Esophagus squamous epithelium (tissue), 4 donors: ENCODE measurements at regions not wholly inside any gene's neighbourhood (a gene's known extent, or its start where the extent isn't known, plus 50 kb on each side); places are given as distances from the start of the nearest gene placed in this dataset.

ENCODE experiments used
- CTCF ChIP-seq, 6 experiments: fragments of 450-650 bp in 4 of 6; fragments of 200-600 bp in 2 of 6; sonication (generic) in 2 of 6; IDR thresholded peaks; one replicate each; pipeline ENCODE4 v1.5.1; 2016 to 2019; ENCODE audit warnings: antibody characterized with exemption in 6 of 6, mild to moderate bottlenecking in 4 of 6, moderate library complexity in 4 of 6
- POLR2A ChIP-seq, 4 donors: fragments of 450-650 bp; IDR thresholded peaks; one replicate each; pipeline ENCODE4 v1.6.1; 2017; ENCODE audit warnings: antibody characterized with exemption in 4 of 4, mild to moderate bottlenecking in 4 of 4, moderate library complexity in 3 of 4

DNA sequence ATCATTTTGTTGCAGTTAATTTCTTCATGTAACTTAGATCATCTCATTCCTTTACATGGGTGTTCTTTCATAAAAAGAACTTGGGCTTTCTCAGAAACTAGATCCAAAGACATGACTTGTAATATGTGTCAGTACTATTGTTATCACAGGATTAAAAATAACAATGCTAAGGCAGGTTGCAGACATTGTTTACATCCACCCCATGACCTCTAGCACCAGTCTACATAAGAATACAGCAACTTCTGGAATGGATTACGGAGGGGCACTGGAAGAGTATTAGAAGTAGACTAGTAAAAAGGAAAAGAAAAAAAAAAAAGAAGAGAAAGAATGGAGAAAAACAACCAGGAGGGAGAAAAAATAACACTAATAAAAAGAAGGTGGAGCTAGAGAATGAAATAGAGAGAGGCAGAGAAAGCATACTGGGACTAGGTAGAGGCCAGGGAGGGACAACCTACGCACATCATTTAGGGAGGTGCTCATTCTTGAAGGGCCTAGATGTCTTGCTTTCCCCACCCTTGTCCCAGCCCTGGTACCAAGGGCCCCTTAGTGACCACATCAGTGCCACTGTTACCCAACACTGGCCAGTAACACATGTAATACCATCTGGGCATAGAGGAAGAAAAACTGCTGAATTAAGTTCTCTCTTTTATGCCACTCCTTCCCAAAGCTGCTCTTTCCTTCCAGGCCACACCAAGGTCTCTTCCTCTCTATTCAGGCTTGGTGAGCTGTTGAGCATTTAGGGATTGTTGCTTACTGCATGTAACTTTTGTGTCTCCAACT lies 70.6 kb upstream of the KLF7 start:
- TF ChIP-seq CTCF (IDR thresholded peaks at IDR 0.05) (no peak), POLR2A (IDR thresholded peaks at IDR 0.05) (no peak)
